Subcutaneous abdominal adipose tissue (tissue), 5 donors: ENCODE measurements at regions not wholly inside any gene's neighbourhood (a gene's known extent, or its start where the extent isn't known, plus 50 kb on each side); places are given as distances from the start of the nearest gene placed in this dataset.

ENCODE experiments used
- H3K27ac ChIP-seq: one replicate; pipeline ENCODE4 v1.7.0; 2013; ENCODE audit warnings: low read depth, mild to moderate bottlenecking, inconsistent platforms, low read length, moderate library complexity
- H3K27me3 ChIP-seq, 5 donors: one replicate each; pipeline ENCODE4 v1.7.0; 2013; ENCODE audit warnings: low read length in 5 of 5, inconsistent platforms in 1 of 5; ENCODE audit not compliant: control insufficient read depth in 5 of 5, insufficient read depth in 4 of 5
- H3K36me3 ChIP-seq, 5 donors: one replicate each; pipeline ENCODE4 v1.7.0; 2013; ENCODE audit warnings: low read length in 5 of 5; ENCODE audit not compliant: control insufficient read depth in 5 of 5, insufficient read depth in 5 of 5
- H3K4me1 ChIP-seq, 5 donors: one replicate each; pipeline ENCODE4 v1.7.0; 2013; ENCODE audit warnings: low read length in 5 of 5, mild to moderate bottlenecking in 3 of 5, moderate library complexity in 1 of 5; ENCODE audit not compliant: control insufficient read depth in 5 of 5, insufficient read depth in 5 of 5
- H3K4me3 ChIP-seq, 5 donors: one replicate each; pipeline ENCODE4 v1.7.0; 2013; ENCODE audit warnings: low read length in 5 of 5, low read depth in 1 of 5
- H3K9ac ChIP-seq, 5 donors: one replicate each; pipeline ENCODE4 v1.7.0; 2013; ENCODE audit warnings: low read length in 5 of 5, mild to moderate bottlenecking in 4 of 5, moderate library complexity in 3 of 5
- H3K9me3 ChIP-seq, 5 donors: one replicate each; pipeline ENCODE4 v1.7.0; 2013; ENCODE audit warnings: low read length in 5 of 5; ENCODE audit not compliant: control insufficient read depth in 5 of 5
- donor health status: healthy.
- donor health status: healthy.
- donor health status: healthy.
- donor health status: healthy.
- donor health status: healthy.

DNA sequence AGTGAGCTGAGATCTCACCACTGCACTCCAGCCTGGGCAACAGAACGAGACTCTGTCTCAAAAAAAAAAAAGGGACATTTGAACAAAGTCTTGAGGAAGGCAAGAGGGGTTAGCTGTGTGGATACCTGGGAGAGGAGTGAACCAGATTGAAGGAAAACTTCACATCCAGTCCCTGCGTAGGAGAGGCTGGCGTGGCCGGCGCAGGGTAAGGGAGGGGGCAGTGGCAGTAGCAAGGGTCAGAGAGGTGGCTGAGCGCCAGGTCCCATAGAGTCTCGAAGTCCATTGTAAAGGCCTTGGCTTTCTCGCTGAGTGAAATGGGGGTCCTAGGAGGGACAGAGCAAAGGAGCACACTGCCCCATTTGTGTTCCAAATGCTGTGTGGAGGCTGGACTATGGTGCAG is 171.8 kb upstream of the WSCD1 start:
- Histone ChIP-seq H3K27ac (no peak overlapping the region), H3K9ac (no peak overlapping the region), H3K27me3 (peaks cover 3 to 19% (median 13%) of the 10 kb centered on the region in 5 donors), H3K4me3 (no peak overlapping the region), H3K36me3 (no peaks in the 10 kb centered on the region), H3K9me3 (peaks cover 0 to 15% (median 11%) of the 10 kb centered on the region in 5 donors), H3K4me1 (peaks cover 0 to 5% (median 0%) of the 10 kb centered on the region in 5 donors)

DNA sequence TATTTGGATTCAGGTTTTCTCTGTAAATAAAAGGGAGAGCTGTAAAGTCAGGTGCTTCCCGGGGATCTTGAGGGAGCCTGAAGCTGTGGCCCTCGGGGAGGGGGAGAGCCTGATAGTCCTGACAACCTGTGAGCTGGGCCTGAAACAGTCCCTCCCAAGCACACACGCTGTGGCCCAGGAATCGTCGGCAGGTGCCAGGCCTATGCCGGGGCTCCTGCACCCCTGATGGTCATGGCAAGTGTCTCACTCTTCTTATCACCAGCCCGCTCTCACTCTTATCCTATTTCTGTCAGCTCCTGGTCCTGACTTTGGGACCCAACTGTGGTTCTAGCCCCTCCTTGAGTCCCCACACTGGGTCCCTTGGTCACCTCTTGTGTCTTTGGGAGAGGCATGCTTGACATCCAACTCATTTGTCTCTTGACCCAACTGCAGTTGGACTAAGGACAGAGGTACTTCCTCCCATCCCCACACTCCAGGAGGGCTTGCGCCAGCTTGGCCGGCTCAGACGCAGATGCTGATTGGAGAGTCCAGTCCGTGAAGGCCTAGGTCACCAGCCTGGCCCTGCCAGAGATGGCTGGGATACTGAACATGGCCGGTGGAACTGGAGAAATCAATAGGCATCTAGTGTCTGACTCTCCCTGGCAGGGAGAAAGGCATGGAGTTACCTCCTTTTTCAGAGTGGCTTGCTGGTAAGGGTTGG is 170.5 kb upstream of the WSCD1 start:
- no peak overlapping the region for H3K9ac ChIP-seq
- peaks cover 3 to 19% (median 13%) of the 10 kb centered on the region in 5 donors for H3K27me3 ChIP-seq
- H3K9me3 ChIP-seq, result peaks cover 1 to 22% (median 14%) of the 10 kb centered on the region in 5 donors
- no peak overlapping the region for H3K27ac ChIP-seq
- no peak overlapping the region for H3K4me3 ChIP-seq
- peaks cover 0 to 5% (median 0%) of the 10 kb centered on the region in 5 donors for H3K4me1 ChIP-seq
- H3K36me3 ChIP-seq, result no peaks in the 10 kb centered on the region

DNA sequence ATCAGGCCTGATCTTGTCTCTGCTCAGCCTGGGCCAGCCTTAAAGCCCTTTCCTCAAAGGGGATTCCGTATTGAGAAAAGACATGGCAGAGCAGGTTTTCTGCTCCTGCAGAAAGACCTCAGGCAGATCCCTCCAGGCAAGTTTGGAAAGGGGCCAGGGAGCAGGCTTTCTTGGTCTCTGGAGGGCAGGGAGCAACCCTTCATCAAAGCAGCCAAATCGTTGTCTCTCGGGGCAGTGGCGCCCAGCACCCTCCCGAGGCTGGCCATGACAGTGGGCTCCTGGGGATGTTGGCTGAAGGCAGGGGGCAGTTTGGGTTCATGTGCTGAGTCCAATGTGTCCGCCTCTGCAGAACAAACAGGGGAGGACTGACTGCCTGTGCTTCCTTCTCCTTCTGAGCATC is 168.4 kb upstream of the WSCD1 start:
- peaks cover 3 to 19% (median 13%) of the 10 kb centered on the region in 5 donors for H3K27me3 ChIP-seq
- H3K27ac ChIP-seq, result no peak overlapping the region
- peaks cover 2 to 31% (median 14%) of the 10 kb centered on the region in 5 donors for H3K9me3 ChIP-seq
- peaks cover 0 to 5% (median 0%) of the 10 kb centered on the region in 5 donors for H3K4me1 ChIP-seq
- H3K36me3 ChIP-seq, result no peaks in the 10 kb centered on the region
- no peak overlapping the region for H3K4me3 ChIP-seq
- no peak overlapping the region for H3K9ac ChIP-seq

DNA sequence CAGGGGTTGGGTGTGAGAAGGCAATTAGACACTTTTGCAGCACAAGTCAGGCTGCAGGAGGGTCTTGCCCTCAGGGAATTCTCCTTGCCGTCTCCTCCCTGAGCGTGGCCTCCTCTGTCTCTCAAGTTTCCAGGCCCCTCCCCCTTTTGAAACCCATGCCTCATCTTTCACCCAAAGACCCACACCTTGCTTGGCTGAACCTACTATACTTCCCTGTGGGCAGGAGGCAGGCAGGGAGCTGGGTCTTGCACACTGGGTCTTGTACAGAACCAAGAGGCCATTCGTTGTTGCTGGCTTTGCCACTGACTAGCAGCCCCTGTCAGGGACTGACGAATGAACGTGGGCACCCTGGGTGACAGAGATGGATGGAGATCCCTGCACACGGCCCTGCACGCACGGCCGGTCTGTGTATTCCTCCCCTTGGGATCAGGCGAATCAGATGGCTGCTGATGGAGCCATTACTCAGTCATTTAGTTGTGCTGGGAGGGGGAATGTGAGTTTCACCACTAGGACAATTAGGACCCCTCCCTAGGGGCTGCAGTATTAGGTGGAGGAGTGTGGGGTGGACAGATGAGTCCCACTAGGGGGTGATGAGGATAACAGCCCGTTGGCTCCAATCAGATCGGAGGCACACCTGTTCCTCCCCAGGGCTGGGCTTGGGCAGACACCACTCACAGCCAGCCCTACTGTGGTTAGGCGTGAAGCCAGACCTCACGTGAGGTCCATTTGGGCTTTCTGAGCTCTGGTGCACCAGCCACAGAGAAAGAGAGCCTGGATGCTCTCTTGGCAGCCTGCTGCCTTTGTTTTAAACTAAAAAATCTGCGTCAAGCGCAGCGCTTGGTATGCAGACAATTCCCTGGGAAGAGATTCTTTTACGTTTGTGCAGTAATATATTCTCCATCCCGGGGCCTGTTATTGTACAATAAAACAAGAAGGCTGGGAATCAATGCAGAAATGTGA is 167.7 kb upstream of the WSCD1 start:
- peaks cover 0 to 3% (median 0%) of the 10 kb centered on the region in 5 donors for H3K4me1 ChIP-seq
- peaks cover 2 to 31% (median 14%) of the 10 kb centered on the region in 5 donors for H3K9me3 ChIP-seq
- H3K36me3 ChIP-seq, result no peaks in the 10 kb centered on the region
- no peak overlapping the region for H3K9ac ChIP-seq
- H3K27ac ChIP-seq, result no peak overlapping the region
- no peak overlapping the region for H3K4me3 ChIP-seq
- H3K27me3 ChIP-seq, result peaks cover 3 to 16% (median 12%) of the 10 kb centered on the region in 5 donors

DNA sequence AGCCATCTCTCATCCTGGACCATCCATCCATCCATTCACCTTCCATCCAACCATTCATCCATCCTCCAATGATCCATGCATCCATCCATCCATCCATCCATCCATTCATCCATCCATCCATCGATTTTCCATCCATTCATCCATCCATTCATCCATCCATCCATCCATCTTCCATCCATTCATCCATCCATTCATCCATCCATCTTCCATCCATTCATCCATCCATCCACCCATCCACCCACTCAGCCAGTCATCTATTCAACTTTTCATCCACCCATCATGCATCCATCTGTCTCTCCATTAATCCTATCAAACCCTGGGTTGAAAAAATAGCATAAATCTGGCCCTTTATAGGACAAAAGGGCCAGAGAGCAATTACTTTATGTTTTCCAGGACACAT is 158.3 kb upstream of the WSCD1 start:
- Histone ChIP-seq H3K4me3 (no peak overlapping the region), H3K27ac (no peak overlapping the region), H3K4me1 (no peaks in the 10 kb centered on the region), H3K36me3 (no peaks in the 10 kb centered on the region), H3K9me3 (peaks cover 0 to 4% (median 0%) of the 10 kb centered on the region in 5 donors), H3K9ac (no peak overlapping the region), H3K27me3 (peaks cover 0 to 6% (median 3%) of the 10 kb centered on the region in 5 donors)

DNA sequence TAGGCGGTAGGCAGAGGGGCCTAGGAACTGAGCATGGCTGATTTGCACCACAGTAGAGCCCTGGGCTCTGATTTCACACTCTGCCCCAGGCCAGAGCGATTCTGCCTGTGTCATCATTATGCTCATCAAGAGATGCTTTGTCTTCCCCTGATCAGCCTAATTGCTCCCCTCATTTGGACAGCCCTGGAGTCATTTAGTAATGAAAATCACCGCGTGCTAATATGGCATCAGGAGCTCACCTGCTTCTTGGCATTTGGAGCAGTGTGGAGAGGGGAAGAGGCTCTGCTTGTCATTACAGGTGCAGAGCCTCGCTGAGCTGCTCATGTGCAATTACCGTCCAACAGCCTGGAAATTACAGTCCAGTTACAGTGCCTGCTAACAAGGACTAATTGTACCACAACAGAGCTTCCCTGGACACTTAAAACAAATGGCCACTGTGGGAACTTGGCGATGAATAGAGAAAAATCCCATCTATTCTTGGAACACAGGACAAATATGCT is 157.1 kb upstream of the WSCD1 start:
- no peak overlapping the region for H3K9ac ChIP-seq
- no peak overlapping the region for H3K27ac ChIP-seq
- no peaks in the 10 kb centered on the region for H3K36me3 ChIP-seq
- H3K27me3 ChIP-seq, result peaks cover 0 to 6% (median 3%) of the 10 kb centered on the region in 5 donors
- H3K4me3 ChIP-seq, result no peak overlapping the region
- H3K9me3 ChIP-seq, result peaks cover 0 to 4% (median 0%) of the 10 kb centered on the region in 5 donors
- H3K4me1 ChIP-seq, result no peaks in the 10 kb centered on the region

DNA sequence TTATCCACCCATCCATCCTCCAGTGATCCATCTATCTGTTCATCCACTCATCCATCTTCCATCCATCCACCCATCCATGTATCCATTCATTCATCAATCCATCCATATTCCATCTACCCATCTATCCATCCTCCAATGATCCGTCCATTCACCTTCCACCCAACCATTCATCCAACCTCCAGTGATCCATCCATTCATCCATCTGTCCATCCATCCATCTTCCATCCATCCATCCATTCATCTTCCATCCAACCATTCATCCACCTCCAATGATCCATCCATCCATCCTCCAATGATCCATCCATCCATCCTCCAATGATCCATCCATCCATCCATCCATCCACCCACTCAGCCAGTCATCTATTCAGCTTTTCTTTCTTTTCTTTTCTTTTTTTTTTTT is 156.5 kb upstream of the WSCD1 start:
- H3K27ac ChIP-seq, result no peak overlapping the region
- no peak overlapping the region for H3K9ac ChIP-seq
- no peaks in the 10 kb centered on the region for H3K4me1 ChIP-seq
- no peaks in the 10 kb centered on the region for H3K36me3 ChIP-seq
- peaks cover 0 to 6% (median 3%) of the 10 kb centered on the region in 5 donors for H3K27me3 ChIP-seq
- H3K4me3 ChIP-seq, result no peak overlapping the region
- peaks cover 0 to 4% (median 0%) of the 10 kb centered on the region in 5 donors for H3K9me3 ChIP-seq

DNA sequence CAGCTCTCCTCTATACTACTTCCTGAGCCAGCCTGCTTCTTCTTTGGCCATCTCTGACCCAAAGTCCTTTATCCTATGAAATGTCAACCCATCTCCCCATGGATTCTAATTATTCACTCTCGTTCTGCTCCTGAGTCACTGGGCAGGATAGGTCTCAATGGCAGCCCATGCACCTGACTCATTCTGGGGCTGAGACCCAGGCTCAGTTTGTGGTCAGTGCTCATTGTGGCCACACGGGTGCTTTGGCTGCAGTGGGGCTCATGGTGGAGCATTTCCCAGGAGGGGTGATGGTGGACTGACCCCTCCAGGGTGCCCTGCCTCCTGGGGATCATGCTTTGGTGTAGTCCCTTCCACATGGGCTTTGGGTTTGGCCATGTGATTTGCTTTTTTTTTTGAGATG is 154.8 kb upstream of the WSCD1 start:
- Histone ChIP-seq H3K4me3 (no peak overlapping the region), H3K36me3 (no peaks in the 10 kb centered on the region), H3K27me3 (peaks cover 0 to 6% (median 3%) of the 10 kb centered on the region in 5 donors), H3K9ac (no peak overlapping the region), H3K27ac (no peak overlapping the region), H3K4me1 (no peaks in the 10 kb centered on the region), H3K9me3 (peaks cover 0 to 4% (median 0%) of the 10 kb centered on the region in 5 donors)

DNA sequence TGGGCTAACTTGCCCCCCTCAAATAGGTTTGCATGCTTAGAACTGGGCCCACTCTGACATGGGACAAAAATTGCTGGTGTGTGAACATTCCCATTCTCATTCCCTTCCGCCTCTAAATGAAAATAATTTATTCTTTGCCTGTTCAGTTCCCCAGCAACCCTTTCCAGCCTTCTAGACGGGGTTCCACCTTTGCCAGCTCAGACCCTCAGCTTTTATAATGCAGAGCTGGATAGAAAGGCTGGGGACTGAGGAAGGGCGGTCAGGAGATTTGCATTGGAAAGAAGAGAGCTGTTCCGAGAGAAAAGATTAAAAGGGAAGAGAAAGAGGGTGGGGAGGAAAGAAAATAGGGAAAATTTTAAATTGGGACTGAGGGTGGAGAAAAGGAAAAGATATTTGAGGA is 151.1 kb upstream of the WSCD1 start:
- Histone ChIP-seq H3K4me3 (no peak overlapping the region), H3K4me1 (no peaks in the 10 kb centered on the region), H3K9ac (no peak overlapping the region), H3K9me3 (peaks cover 0 to 3% (median 0%) of the 10 kb centered on the region in 5 donors), H3K27ac (no peak overlapping the region), H3K36me3 (no peaks in the 10 kb centered on the region), H3K27me3 (peaks cover 0 to 6% (median 2%) of the 10 kb centered on the region in 5 donors)
